ENCODE measurements at regions not wholly inside any gene's neighbourhood (a gene's known extent, or its start where the extent isn't known, plus 50 kb on each side); places are given as distances from the start of the nearest gene placed in this dataset.

DNA sequence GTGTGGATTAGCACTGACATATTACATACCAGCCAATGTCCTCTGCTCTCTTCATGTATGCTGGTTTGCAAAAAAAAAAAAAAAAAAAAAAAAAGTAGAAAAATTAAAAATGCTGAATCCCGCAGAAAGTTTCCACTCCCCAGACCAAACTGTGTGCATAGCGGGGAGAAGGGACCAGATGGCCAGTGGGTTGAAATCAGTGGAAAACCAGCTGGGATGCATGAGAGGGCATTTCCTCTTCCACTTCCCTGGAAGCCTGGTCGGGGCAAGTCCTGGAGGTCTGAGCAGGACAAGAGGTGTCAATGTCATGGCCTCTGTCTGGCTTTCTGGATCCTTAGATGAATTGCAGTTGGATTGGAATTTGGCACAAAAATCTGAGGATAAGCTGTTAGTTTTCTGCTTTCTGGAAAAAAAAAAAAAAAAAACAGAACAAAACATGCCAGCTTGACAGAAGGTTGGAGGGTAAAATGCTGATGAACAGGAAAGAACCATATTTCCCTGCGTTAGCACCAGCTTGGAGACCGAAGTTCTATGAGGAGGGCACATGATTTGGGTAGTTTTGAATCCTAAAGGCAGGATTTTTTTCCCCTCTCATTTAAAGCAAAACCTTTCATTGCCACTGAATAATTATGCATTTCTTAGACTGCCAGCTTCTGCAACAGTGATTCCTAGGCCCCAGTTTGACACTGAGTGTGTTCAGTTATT lies 941.5 kb upstream of the EEF2KMT start:
- ATAC-seq = no peak
- DNase-seq = no peak
- H3K4me1 ChIP-seq = no peaks in the 10 kb centered on the region
- H3K9me3 ChIP-seq = no peaks in the 10 kb centered on the region
- 69 to 87% methylated on average over 5 of the region's 5 CpGs for WGBS, 2 donors
- TF ChIP-seq, protein P1, sequence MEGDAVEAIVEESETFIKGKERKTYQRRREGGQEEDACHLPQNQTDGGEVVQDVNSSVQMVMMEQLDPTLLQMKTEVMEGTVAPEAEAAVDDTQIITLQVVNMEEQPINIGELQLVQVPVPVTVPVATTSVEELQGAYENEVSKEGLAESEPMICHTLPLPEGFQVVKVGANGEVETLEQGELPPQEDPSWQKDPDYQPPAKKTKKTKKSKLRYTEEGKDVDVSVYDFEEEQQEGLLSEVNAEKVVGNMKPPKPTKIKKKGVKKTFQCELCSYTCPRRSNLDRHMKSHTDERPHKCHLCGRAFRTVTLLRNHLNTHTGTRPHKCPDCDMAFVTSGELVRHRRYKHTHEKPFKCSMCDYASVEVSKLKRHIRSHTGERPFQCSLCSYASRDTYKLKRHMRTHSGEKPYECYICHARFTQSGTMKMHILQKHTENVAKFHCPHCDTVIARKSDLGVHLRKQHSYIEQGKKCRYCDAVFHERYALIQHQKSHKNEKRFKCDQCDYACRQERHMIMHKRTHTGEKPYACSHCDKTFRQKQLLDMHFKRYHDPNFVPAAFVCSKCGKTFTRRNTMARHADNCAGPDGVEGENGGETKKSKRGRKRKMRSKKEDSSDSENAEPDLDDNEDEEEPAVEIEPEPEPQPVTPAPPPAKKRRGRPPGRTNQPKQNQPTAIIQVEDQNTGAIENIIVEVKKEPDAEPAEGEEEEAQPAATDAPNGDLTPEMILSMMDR (IDR thresholded peaks at IDR 0.05) = no peak
- no peak for TF ChIP-seq POLR2A (IDR thresholded peaks at IDR 0.05)
- H3K36me3 ChIP-seq (replicated peaks in 1 of 2; ENCODE audit: insufficient read depth in 1 of 2, low read depth in 2 of 2) = no peaks in the 10 kb centered on the region
- H3K27me3 ChIP-seq = no peaks in the 10 kb centered on the region
- intact Hi-C loops (cut with DNase I) = no loop called here
- no peak overlapping the region for H3K27ac ChIP-seq
- no peak overlapping the region for H3K4me3 ChIP-seq

- Histone ChIP-seq H3K4me1 (no peaks in the 10 kb centered on the region), H3K9me3 (no peaks in the 10 kb centered on the region), H3K4me3 (no peak overlapping the region), H3K27me3 (no peaks in the 10 kb centered on the region), H3K36me3 (replicated peaks in 1 of 2; ENCODE audit: insufficient read depth in 1 of 2, low read depth in 2 of 2) (no peaks in the 10 kb centered on the region), H3K27ac (no peak overlapping the region)
- ATAC-seq (no peak), DNase-seq (no peak)
- intact Hi-C loops (cut with DNase I) = no loop called here
- no peak for TF ChIP-seq POLR2A (IDR thresholded peaks at IDR 0.05)
- 46 to 56% methylated on average over 6 of the region's 6 CpGs for WGBS, 2 donors
Observed at GRCh38 chr16:6035161-6035560, 937.6 kb upstream of the EEF2KMT start.

DNA sequence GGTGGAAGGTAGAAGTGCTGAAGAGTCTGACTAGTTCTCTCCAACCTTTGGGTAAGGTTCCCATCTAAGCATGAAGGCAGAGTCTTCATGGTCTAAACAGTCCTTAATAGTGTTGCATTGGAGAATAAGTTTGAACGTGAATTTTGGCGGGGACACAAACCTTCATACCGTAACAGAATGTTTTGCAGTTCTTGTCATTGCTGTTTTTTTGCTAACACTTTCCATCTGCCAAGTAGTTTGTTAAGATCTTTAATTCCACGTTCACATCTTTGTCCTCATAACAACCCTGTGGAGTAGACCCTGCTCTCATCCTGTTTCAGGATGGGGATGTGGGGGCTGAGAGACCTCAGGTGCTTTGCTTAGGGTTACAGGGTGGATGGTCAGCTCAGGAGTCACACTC lies 936.9 kb upstream of the EEF2KMT start:
- no peaks in the 10 kb centered on the region for H3K9me3 ChIP-seq
- no peaks in the 10 kb centered on the region for H3K27me3 ChIP-seq
- no peaks in the 10 kb centered on the region for H3K36me3 ChIP-seq (replicated peaks in 1 of 2; ENCODE audit: insufficient read depth in 1 of 2, low read depth in 2 of 2)
- H3K4me3 ChIP-seq = no peak overlapping the region
- H3K27ac ChIP-seq = no peak overlapping the region
- DNase-seq = no peak
- intact Hi-C loops (cut with DNase I) = no loop called here
- TF ChIP-seq, protein P1 (IDR thresholded peaks at IDR 0.05) = no peak
- WGBS, 2 donors = 84 to 87% methylated on average over 4 of the region's 4 CpGs
- ATAC-seq = no peak
- no peaks in the 10 kb centered on the region for H3K4me1 ChIP-seq

GRCh38 chr16:6032438-6032837 lies 934.8 kb upstream of the EEF2KMT start:
- DNase-seq (no peak), ATAC-seq (no peak)
- H3K4me3 ChIP-seq = no peak overlapping the region
- H3K27ac ChIP-seq = no peak overlapping the region
- no peaks in the 10 kb centered on the region for H3K9me3 ChIP-seq
- H3K36me3 ChIP-seq (replicated peaks in 1 of 2; ENCODE audit: insufficient read depth in 1 of 2, low read depth in 2 of 2) = no peaks in the 10 kb centered on the region
- H3K27me3 ChIP-seq = no peaks in the 10 kb centered on the region
- WGBS, 2 donors = 28 to 36% methylated on average over 3 of the region's 3 CpGs
- H3K4me1 ChIP-seq = no peaks in the 10 kb centered on the region
- intact Hi-C loops (cut with DNase I) = no loop called here
- no peak for TF ChIP-seq POLR2A (IDR thresholded peaks at IDR 0.05)
- TF ChIP-seq, protein P1 (IDR thresholded peaks at IDR 0.05) = no peak

DNA sequence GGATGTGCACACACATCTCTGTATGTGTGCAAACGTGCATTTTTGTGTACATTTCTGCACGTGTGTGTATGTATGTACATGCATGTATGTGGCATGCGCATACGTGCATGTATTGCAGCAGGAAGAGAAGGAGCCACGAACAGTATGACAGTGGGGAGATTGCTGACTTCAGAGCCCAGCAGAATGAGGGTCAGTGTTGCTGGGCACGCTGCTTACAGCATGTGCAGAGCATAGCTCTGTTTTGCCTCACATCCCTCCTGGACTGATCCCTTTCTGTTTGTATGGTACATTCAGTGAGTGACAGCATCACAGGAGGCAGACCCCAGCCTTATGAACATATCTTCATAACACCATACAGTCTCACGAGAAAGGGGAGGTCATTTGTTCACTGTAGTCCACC lies 934.0 kb upstream of the EEF2KMT start:
- Histone ChIP-seq H3K27me3 (no peaks in the 10 kb centered on the region), H3K27ac (no peak overlapping the region), H3K36me3 (replicated peaks in 1 of 2; ENCODE audit: insufficient read depth in 1 of 2, low read depth in 2 of 2) (no peaks in the 10 kb centered on the region), H3K4me1 (no peaks in the 10 kb centered on the region), H3K4me3 (no peak overlapping the region), H3K9me3 (no peaks in the 10 kb centered on the region)
- TF ChIP-seq, protein P1 (IDR thresholded peaks at IDR 0.05) = no peak
- no peak for TF ChIP-seq POLR2A (IDR thresholded peaks at IDR 0.05)
- WGBS, 2 donors = 22 to 29% methylated on average over 7 of the region's 7 CpGs
- intact Hi-C loops (cut with DNase I) = no loop called here
- no peak for DNase-seq
- no peak for ATAC-seq
